Activated CD8-positive, alpha-beta T cell treated with anti-CD3 and anti-CD28 coated beads for 36 hours (primary cell): ENCODE measurements at regions not wholly inside any gene's neighbourhood (a gene's known extent, or its start where the extent isn't known, plus 50 kb on each side); places are given as distances from the start of the nearest gene placed in this dataset.

Experiments
- ATAC-seq: fragments of 200-7000 bp; cut with Tn5 transposase; one replicate; pipeline ENCODE4 v1.10.0; 2021; ENCODE audit warnings: mild to moderate bottlenecking, moderate library complexity
- CTCF ChIA-PET: fragments of 350-600 bp; sonication (Branson Sonifier 250); formaldehyde crosslinking; loops from one replicate; lab custom pipeline; 2021; ENCODE audit warnings: antibody characterized with exemption; lab: Charles Lee
- POLR2A ChIA-PET: fragments of 350-600 bp; sonication (Branson Sonifier 250); formaldehyde crosslinking; loops from one replicate; lab custom pipeline; 2021; ENCODE audit warnings: antibody characterized with exemption; lab: Charles Lee
- DNase-seq: peaks from one replicate; pipeline ENCODE4 v3.0.0-alpha.2; 2020
- H3K27ac Mint-ChIP-seq: one replicate; pipeline ENCODE4 v1.8.0; 2021; ENCODE audit warnings: mild to moderate bottlenecking, mixed read lengths
- H3K27me3 Mint-ChIP-seq: one replicate; pipeline ENCODE4 v1.8.0; 2021; ENCODE audit warnings: mixed read lengths
- H3K36me3 Mint-ChIP-seq: one replicate; pipeline ENCODE4 v1.8.0; 2021; ENCODE audit warnings: low read depth, mixed read lengths
- H3K4me1 Mint-ChIP-seq: one replicate; pipeline ENCODE4 v1.8.0; 2021; ENCODE audit warnings: low read depth, mixed read lengths
- H3K4me3 Mint-ChIP-seq: one replicate; pipeline ENCODE4 v1.8.0; 2021; ENCODE audit warnings: mild to moderate bottlenecking, moderate library complexity, mixed read lengths
- H3K9me3 Mint-ChIP-seq: one replicate; pipeline ENCODE4 v1.8.0; 2021; ENCODE audit warnings: mixed read lengths
- CTCF ChIP-seq: fragments of 200-600 bp; IDR thresholded peaks from one replicate; pipeline ENCODE4 v1.8.0; 2022; ENCODE audit warnings: antibody characterized with exemption, mild to moderate bottlenecking
- intact Hi-C: fragments of 100-400 bp; cut with micrococcal nuclease; formaldehyde crosslinking; loops from one replicate; pipeline ENCODE4 v1.10.0; 2022

DNA sequence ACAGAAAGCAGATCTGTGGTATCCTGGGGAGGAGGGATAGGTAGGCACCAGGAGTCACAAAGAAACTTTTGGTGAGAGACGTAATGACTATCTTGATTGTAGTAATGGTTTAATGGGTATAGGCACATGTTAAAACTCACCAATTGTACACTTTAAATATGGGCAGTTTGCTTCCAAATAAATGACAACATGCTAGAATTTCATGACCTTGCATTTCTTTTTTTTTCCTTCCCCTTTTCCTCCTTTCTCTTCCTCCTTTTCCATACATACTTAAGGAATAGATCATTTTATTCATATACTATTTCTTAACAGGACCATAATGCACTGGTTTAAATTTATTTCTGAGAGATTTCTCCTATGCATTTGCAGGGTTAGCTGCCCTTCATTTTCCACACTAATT is 341.8 kb downstream of the TMEM182 start:
- ChIA-PET POLR2A (no interaction called here), CTCF (no interaction called here)
- no peak overlapping the region for H3K4me3 Mint-ChIP-seq
- no peaks in the 10 kb centered on the region for H3K4me1 Mint-ChIP-seq
- no peaks in the 10 kb centered on the region for H3K27me3 Mint-ChIP-seq
- ATAC-seq, result no peak
- H3K9me3 Mint-ChIP-seq, result peaks cover 6% of the 10 kb centered on the region
- no peak for DNase-seq
- H3K27ac Mint-ChIP-seq, result no peak overlapping the region
- TF ChIP-seq CTCF, result no peak
- intact Hi-C loops, result no loop called here
- no peaks in the 10 kb centered on the region for H3K36me3 Mint-ChIP-seq

- no peak overlapping the region for H3K27ac Mint-ChIP-seq
- H3K4me3 Mint-ChIP-seq, result no peak overlapping the region
- intact Hi-C loops, result no loop called here
- H3K36me3 Mint-ChIP-seq, result no peaks in the 10 kb centered on the region
- H3K9me3 Mint-ChIP-seq, result peaks cover 3% of the 10 kb centered on the region
- no peaks in the 10 kb centered on the region for H3K27me3 Mint-ChIP-seq
- ChIA-PET CTCF (no interaction called here), POLR2A (no interaction called here)
- ATAC-seq (no peak), DNase-seq (no peak)
- no peak for TF ChIP-seq CTCF
- no peaks in the 10 kb centered on the region for H3K4me1 Mint-ChIP-seq
These were observed 357.5 kb downstream of the TMEM182 start for GRCh38 chr2:103119352-103119751.

- ChIA-PET POLR2A (no interaction called here), CTCF (interaction anchor here (1.5 kb wide), 1 partner anchor 10 kb away, joined by 3 read pairs; no protein-coding TSS in a partner anchor)
- H3K9me3 Mint-ChIP-seq, result peaks cover 3% of the 10 kb centered on the region
- no peak overlapping the region for H3K27ac Mint-ChIP-seq
- H3K36me3 Mint-ChIP-seq, result no peaks in the 10 kb centered on the region
- H3K27me3 Mint-ChIP-seq, result no peaks in the 10 kb centered on the region
- intact Hi-C loops, result no loop called here
- DNase-seq, result no peak
- no peak for ATAC-seq
- TF ChIP-seq CTCF, result no peak
- H3K4me1 Mint-ChIP-seq, result no peaks in the 10 kb centered on the region
- no peak overlapping the region for H3K4me3 Mint-ChIP-seq
These were observed 359.3 kb downstream of the TMEM182 start for GRCh38 chr2:103121106-103121505.

- H3K4me3 Mint-ChIP-seq, result no peak overlapping the region
- DNase-seq (no peak), ATAC-seq (no peak)
- no peaks in the 10 kb centered on the region for H3K9me3 Mint-ChIP-seq
- H3K27me3 Mint-ChIP-seq, result no peaks in the 10 kb centered on the region
- ChIA-PET POLR2A (interaction anchor here (0.6 kb wide), 1 partner anchor 300 kb away, joined by 3 read pairs; no protein-coding TSS in a partner anchor), CTCF (no interaction called here)
- H3K36me3 Mint-ChIP-seq, result no peaks in the 10 kb centered on the region
- H3K4me1 Mint-ChIP-seq, result no peaks in the 10 kb centered on the region
- no peak for TF ChIP-seq CTCF
- intact Hi-C loops, result no loop called here
- H3K27ac Mint-ChIP-seq, result no peak overlapping the region
These were observed 361.7 kb downstream of the TMEM182 start for GRCh38 chr2:103123516-103123915.

DNA sequence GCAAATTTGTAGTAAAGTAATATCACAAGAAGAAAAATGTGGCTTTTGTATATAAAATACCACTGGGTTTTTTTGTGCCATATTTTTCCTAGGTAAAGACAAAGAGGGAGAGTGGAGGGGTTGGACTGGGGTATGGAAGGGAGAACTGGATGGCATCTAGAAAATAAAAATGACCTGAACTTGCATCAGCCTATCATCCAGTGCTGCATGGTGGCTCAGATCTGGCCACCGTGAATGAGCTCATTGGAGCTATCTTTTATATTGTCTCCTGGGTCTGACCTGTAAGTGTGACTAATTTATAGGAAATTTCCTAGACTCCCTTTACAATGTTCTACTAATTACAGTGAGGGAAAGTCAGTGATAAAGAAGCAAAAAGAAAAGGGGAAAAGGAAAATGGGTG is 369.0 kb downstream of the TMEM182 start:
- intact Hi-C loops, result no loop called here
- no peak overlapping the region for H3K4me3 Mint-ChIP-seq
- H3K4me1 Mint-ChIP-seq, result no peaks in the 10 kb centered on the region
- H3K36me3 Mint-ChIP-seq, result no peaks in the 10 kb centered on the region
- H3K27ac Mint-ChIP-seq, result no peak overlapping the region
- ChIA-PET POLR2A (no interaction called here), CTCF (no interaction called here)
- H3K27me3 Mint-ChIP-seq, result no peaks in the 10 kb centered on the region
- no peak for DNase-seq
- ATAC-seq, result no peak
- TF ChIP-seq CTCF, result no peak
- peaks cover 1% of the 10 kb centered on the region for H3K9me3 Mint-ChIP-seq
